GM21390 (cell line): ENCODE measurements at regions not wholly inside any gene's neighbourhood (a gene's known extent, or its start where the extent isn't known, plus 50 kb on each side); places are given as distances from the start of the nearest gene placed in this dataset.

Source experiments
- ATAC-seq: cut with Tn5 transposase; IDR thresholded peaks from one replicate; pipeline ENCODE4 v1.9.1; 2021; ENCODE audit not compliant: unreplicated experiment

DNA sequence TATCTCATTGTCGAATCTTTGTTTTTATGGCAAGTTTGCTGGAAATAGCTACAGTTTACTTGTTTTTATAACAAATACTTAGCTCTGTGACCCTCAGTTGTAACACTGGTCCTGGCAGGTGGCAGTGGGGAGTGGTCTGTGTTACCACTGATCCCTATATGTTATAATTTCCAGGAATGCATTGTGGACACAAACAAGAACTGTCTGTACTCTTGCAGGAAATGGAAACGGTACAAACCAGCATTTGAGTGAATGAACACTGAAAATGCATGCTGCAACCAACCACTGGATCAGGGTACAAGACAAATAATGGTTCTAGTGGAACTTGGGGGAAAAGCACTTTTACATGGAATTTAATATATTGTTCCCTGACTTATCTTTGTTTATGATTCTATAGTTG lies 66.5 kb upstream of the PJA2 start:
- ATAC-seq: no peak

DNA sequence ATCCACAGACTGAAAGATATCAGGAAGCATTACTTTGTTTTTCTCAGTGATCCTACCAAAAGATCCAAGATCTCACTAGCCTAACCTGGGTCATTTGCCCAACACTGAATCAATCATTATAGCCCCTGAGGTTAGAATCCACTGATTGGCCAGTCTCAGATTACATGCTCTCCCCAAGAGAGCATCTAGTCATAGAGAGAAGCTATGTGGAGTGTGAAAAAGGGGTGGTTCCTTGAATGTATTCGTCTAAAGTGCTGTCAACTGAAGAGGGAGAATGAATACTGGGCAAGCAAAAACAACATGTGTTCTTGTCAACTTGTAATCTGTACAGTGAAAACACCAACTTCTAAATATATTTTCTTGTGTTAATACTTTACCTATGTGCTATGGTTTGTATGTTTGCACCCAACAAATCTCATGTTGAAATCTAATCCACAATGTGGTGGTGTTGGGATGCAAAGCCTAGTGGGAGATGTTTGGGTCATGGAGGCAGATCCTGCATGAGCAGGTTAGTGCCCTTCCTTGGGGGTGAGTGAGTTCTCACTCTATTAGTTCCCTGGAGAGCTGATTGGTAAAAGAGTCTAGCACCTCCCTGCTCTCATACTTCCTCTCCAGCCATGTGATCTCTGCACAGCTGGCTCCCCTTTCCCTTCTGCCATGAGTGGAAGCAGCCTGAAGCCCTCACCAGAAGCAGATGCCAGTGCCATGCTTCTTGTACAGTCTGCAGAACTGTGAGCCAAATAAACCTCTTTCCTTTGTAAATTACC lies 60.3 kb upstream of the PJA2 start:
- no peak for ATAC-seq

DNA sequence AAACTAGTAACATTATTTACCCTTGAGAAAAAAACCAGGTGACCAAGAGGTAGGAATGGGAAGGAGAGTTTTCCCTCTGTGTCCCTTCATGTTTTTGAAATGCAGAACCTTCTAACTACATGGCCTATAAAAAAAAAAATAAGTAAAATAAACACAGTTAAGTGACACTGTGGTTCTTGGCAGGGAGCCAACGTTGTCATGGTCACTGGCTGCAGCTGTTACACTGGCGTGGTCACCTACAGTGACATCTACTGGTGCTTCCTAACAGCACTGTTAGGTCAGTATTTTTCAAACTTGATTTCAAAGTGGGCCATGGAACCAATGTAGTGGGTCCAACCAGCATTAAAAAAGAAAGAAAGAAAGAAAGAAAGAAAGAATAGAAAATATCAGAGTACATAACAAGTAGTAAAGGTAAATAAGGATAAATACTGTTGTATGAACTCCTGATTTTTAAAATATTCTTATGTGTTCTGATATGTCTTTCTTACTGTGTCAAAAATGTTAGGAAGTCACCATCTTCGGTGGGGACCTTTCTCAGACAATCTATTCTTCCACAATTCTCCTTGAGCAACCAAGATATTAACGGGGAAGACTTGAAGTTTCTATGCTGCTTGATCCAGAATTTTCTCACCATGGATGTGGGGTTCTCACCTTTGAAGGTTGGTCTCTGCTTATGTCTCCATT lies 59.1 kb upstream of the PJA2 start:
- peak; percentile 92 for ATAC-seq

DNA sequence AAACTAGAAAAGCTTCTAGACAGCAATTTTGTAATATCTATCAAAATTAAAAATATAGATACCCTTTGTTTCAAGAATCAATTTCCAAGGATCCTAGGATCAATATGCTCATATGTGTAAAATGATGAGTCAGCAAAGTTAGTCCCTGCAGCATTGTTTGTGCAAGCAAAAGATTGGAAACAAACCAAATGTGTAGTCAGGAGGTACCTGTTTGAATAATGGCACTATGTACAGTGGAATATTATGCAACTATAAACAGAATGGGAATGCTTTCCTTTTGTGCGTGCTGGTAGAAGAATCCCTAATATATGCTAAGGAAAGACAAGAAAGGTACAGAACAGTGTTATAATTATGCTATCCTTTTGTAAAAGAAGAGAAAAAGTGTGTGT lies 58.5 kb upstream of the PJA2 start:
- ATAC-seq: no peak

DNA sequence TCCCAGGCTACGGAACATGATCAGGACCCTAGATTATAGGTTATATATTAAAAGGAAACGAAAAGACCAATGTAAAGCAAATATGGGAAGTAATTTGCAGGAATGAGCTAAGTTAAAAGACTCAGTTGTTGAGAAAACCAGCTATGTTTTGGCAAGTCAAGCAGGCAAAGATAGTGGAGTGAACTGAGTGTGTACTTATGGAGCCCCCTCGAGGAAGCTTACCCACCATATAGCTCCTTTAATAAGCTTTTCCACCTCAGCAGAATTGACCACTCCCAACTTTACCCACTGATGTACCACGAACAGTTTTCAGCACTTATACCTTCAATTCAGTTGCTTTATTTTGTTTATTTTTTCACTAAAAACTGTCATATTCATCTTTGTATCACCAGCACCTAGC lies 57.3 kb upstream of the PJA2 start:
- no peak for ATAC-seq
